T-helper 2 cell treated with Interferon-gamma antibody and Interleukin-4, amounts not matched to agents 5 μg/mL and 100 μg/mL, for 36 hours (primary cell): ENCODE measurements at regions not wholly inside any gene's neighbourhood (a gene's known extent, or its start where the extent isn't known, plus 50 kb on each side); places are given as distances from the start of the nearest gene placed in this dataset.

Experiments
- DNase-seq: peaks from one replicate; pipeline ENCODE4 v3.0.0; 2021; ENCODE audit warnings: low spot score
- H3K27ac Mint-ChIP-seq: one replicate; pipeline ENCODE4 v1.8.0; 2021; ENCODE audit warnings: mild to moderate bottlenecking, mixed read lengths
- H3K27me3 Mint-ChIP-seq: one replicate; pipeline ENCODE4 v1.8.0; 2021; ENCODE audit warnings: low read depth, mixed read lengths
- H3K36me3 Mint-ChIP-seq: one replicate; pipeline ENCODE4 v1.8.0; 2021; ENCODE audit warnings: low read depth, mixed read lengths
- H3K4me1 Mint-ChIP-seq: one replicate; pipeline ENCODE4 v1.8.0; 2021; ENCODE audit warnings: low read depth, mixed read lengths
- H3K4me3 Mint-ChIP-seq: one replicate; pipeline ENCODE4 v1.8.0; 2022; ENCODE audit warnings: mild to moderate bottlenecking, moderate library complexity, mixed read lengths
- H3K9me3 Mint-ChIP-seq: one replicate; pipeline ENCODE4 v1.8.0; 2021; ENCODE audit warnings: mixed read lengths

DNA sequence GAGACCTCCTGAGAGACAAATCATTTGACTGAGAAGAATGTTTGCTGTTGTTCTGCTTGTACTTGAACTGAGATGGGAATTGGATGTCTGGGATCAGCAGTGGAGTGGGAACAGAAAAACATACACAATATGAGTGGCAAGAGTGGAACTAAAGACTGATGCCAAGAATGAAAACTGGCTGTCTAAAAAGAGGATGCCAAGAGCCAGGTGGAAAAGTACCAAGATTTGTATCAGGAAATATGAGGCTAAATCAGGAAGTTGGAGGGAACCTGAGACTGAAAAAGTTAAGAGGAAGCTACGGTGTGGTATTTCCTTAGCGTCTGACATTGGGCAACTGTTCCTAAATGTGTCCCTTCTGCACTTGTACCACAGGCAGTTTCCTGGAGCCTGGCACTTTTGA is 440.9 kb upstream of the CELF4 start:
- no peak overlapping the region for H3K27ac Mint-ChIP-seq
- no peaks in the 10 kb centered on the region for H3K27me3 Mint-ChIP-seq

DNA sequence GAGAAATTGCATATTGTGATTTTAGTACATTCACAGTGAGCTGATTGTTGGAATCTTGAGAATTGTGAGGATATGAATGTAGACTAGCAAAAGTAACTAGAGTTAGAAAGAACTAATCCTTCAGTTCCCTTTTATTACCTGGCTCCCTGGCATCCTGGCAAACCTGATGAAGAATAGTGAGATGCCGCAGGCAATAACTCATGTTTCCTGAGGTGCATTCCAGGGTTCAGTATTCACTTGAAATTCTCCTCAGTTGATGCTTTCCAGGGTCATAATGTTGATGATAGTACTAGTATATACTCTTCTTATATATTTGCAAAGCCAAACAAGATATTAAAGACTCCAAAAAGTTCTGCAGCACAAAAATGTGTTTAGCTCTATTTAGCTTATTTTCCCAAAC is 432.1 kb upstream of the CELF4 start:
- H3K4me1 Mint-ChIP-seq: no peaks in the 10 kb centered on the region
- H3K4me3 Mint-ChIP-seq: no peak overlapping the region
- no peaks in the 10 kb centered on the region for H3K9me3 Mint-ChIP-seq
- no peak for DNase-seq
- H3K36me3 Mint-ChIP-seq: no peaks in the 10 kb centered on the region
- no peaks in the 10 kb centered on the region for H3K27me3 Mint-ChIP-seq
- no peak overlapping the region for H3K27ac Mint-ChIP-seq

More for the DNA sequence above, 440.9 kb upstream of the CELF4 start:
- no peak for DNase-seq
- no peak overlapping the region for H3K4me3 Mint-ChIP-seq
- no peaks in the 10 kb centered on the region for H3K9me3 Mint-ChIP-seq
- H3K4me1 Mint-ChIP-seq: no peaks in the 10 kb centered on the region
- H3K36me3 Mint-ChIP-seq: no peaks in the 10 kb centered on the region

DNA sequence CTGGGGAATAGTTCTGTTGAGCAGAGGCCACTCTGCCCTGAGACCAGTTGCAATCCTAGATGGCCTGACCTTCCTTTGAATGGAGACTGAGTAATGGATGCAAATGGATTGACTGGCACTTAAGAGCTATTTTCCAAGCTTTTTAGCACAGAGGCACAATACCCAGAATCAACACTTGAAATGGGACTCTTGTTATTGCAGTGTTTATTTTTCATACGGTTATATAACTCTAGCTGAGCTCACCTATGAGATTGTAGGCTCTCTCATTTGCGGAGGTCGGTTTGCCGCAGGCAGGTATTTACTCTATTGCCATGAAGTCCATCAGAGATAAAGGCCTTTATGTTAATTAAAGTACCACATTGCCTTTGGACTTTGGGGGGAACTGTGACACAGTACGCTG is 422.3 kb upstream of the CELF4 start:
- H3K36me3 Mint-ChIP-seq: no peaks in the 10 kb centered on the region
- no peaks in the 10 kb centered on the region for H3K27me3 Mint-ChIP-seq
- DNase-seq: no peak
- no peaks in the 10 kb centered on the region for H3K9me3 Mint-ChIP-seq
- no peaks in the 10 kb centered on the region for H3K4me1 Mint-ChIP-seq
- H3K4me3 Mint-ChIP-seq: no peak overlapping the region
- H3K27ac Mint-ChIP-seq: no peak overlapping the region

DNA sequence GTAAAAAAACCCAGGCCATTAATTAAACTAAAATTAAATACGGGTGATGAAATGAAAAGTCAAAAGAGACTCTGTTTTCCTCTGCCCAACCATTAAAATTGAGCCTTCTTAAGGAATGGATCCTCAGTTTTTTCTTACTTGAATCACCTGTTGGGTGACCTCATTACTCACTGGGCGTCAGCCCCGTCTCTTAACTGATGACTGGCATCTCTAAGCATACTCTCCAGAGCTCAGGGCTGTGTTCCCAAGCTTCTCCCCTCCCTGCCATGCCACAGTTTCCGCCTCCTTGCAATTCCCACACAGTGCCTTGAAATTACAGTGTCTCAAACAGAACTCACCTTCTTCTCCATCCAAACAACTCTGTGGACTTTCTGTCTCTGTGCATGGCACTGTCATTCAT is 421.1 kb upstream of the CELF4 start:
- DNase-seq: no peak
- H3K9me3 Mint-ChIP-seq: no peaks in the 10 kb centered on the region
- no peaks in the 10 kb centered on the region for H3K36me3 Mint-ChIP-seq
- no peak overlapping the region for H3K4me3 Mint-ChIP-seq
- no peaks in the 10 kb centered on the region for H3K27me3 Mint-ChIP-seq
- no peaks in the 10 kb centered on the region for H3K4me1 Mint-ChIP-seq
- H3K27ac Mint-ChIP-seq: no peak overlapping the region

DNA sequence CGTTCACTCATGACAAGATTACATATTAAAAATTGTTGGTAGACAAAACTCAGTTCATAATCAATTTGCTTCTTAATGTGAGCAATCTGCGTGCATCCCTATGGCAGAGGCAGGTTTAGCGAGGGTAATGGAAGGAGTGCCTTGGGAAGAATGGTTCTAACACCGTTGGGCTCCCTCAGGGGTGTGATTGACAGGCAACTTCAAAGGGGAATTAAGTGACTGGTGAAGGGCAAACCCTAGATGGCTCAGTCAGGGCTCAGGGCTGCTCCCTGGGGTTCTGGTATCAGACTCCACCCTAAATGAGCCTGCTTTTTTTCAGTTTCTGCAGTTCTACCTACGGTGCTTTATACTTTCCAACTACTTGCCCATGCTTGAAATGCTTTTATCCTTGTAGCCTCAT is 419.5 kb upstream of the CELF4 start:
- DNase-seq: no peak
- H3K36me3 Mint-ChIP-seq: no peaks in the 10 kb centered on the region
- no peaks in the 10 kb centered on the region for H3K27me3 Mint-ChIP-seq
- no peaks in the 10 kb centered on the region for H3K4me1 Mint-ChIP-seq
- no peak overlapping the region for H3K4me3 Mint-ChIP-seq
- H3K9me3 Mint-ChIP-seq: no peaks in the 10 kb centered on the region
- H3K27ac Mint-ChIP-seq: no peak overlapping the region

DNA sequence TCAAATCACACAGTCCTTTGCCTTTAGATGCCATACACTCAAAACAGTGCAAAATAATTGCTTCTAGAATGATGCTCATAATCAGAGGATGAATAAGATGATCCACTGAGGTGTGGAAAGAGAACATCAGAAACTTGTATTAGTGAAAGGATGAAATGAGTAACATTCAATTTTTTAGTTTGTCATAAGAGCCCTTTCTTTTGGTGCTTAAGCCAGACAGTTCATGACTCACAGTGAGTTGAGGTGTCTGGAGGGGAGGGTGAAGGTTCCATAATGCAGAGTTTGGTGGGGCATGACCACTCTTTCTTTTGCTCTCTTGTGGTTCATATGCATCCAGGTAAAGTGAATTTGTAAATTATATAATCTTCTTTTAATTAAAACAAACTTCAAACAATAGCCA is 415.0 kb upstream of the CELF4 start:
- DNase-seq: no peak
- Mint-ChIP-seq H3K4me3 (no peak overlapping the region), H3K27me3 (no peaks in the 10 kb centered on the region), H3K36me3 (no peaks in the 10 kb centered on the region), H3K27ac (no peak overlapping the region), H3K4me1 (no peaks in the 10 kb centered on the region), H3K9me3 (peaks cover 5% of the 10 kb centered on the region)

DNA sequence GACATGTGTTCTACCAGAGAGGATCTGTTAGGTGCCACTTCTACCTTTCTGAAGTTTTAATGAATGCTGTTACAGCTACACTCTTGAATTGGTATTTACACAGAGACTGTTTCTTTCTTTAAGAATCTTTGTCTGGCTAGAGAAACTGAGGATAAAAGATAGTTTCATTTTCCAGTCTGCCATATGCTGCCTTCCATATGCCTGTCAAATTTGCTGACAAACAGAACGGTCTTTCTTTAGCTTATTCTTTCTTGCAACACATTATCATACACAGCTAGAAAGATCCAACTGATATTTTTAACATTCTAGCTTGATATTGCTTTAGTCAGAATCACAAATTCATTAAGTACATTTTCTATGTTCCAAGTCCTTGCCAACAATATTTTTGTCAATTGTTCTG is 409.8 kb upstream of the CELF4 start:
- no peak for DNase-seq
- no peaks in the 10 kb centered on the region for H3K27me3 Mint-ChIP-seq
- no peak overlapping the region for H3K27ac Mint-ChIP-seq
- H3K9me3 Mint-ChIP-seq: peaks cover 8% of the 10 kb centered on the region
- H3K4me3 Mint-ChIP-seq: no peak overlapping the region
- H3K4me1 Mint-ChIP-seq: no peaks in the 10 kb centered on the region
- no peaks in the 10 kb centered on the region for H3K36me3 Mint-ChIP-seq

DNA sequence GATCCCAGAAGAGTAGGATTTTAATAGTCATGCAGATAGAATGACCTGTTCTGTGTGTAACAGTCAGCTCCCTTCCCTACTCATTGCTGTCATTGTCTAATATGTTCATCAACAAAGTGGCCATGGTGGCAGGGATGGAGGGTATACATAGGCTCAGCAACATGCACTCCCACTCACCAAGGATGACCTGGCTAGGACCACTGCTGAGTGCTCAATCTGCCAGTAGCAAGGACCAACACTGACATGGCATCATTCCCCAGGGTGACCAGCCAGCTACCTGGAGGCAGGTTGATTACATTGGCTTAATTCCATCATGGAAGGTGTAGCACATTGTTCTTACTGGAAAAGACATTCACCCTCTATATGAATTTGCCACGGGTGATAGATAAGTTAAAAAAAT is 401.7 kb upstream of the CELF4 start:
- Mint-ChIP-seq H3K4me3 (no peak overlapping the region), H3K4me1 (no peaks in the 10 kb centered on the region), H3K9me3 (peaks cover 3% of the 10 kb centered on the region), H3K27ac (no peak overlapping the region), H3K36me3 (no peaks in the 10 kb centered on the region), H3K27me3 (no peaks in the 10 kb centered on the region)
- no peak for DNase-seq

DNA sequence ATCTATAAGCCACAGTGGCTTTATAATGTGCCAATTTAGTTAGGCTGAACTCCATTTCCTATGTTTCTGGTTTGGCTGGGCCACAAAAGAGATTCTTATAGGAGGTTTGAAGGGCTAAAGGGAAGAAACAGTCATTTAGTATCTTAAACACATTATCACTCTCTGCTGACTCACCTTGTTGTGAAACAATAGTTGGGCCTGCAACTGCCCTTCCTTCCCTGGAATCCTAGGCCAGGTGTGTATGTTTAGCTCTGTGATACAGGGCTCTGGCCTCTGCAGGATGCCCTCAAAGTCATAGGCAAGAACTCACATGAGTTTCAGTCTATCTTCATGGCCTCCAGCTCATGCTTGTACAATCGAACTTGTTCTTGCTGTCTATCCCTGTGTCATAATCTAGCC is 400.0 kb upstream of the CELF4 start:
- H3K27me3 Mint-ChIP-seq: no peaks in the 10 kb centered on the region
- no peak overlapping the region for H3K27ac Mint-ChIP-seq
- no peaks in the 10 kb centered on the region for H3K4me1 Mint-ChIP-seq
- no peak overlapping the region for H3K4me3 Mint-ChIP-seq
- DNase-seq: no peak
- H3K36me3 Mint-ChIP-seq: no peaks in the 10 kb centered on the region
- H3K9me3 Mint-ChIP-seq: peaks cover 3% of the 10 kb centered on the region

DNA sequence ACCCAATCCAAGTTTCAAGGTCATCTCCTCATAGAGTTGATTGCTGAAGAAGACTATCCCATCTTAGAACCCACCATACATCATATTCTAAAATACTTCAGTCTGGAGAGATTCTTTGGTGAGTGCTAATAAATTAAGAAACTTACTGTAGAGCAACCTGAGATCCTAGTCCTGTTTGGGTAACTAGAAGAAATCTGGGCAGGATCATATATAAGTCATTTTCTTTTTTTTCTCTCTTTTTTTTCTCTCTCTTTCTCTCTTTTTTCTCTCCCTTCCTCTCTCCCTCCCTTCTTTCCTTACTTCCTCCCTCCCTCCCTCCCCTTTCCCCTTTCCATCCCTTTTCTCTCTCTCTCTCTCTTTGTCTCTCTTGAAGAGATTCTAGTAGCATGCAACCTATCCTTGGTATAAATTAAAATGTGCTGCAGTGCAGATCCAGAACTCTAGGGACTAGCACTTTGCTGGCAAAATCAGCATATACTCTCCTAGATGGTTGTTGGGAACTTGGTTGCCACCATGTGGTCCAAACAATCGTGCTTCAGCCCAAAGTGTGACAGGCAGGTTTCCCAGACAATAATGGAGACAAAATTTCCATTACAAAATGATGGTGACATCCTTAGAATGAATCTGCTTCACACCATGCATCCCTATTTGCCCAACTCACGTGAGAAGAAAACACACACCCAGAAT is 399.4 kb upstream of the CELF4 start:
- H3K27ac Mint-ChIP-seq: no peak overlapping the region
- H3K27me3 Mint-ChIP-seq: no peaks in the 10 kb centered on the region
- H3K4me3 Mint-ChIP-seq: no peak overlapping the region
- DNase-seq: no peak
- H3K36me3 Mint-ChIP-seq: no peaks in the 10 kb centered on the region
- H3K9me3 Mint-ChIP-seq: peaks cover 3% of the 10 kb centered on the region
- H3K4me1 Mint-ChIP-seq: no peaks in the 10 kb centered on the region

DNA sequence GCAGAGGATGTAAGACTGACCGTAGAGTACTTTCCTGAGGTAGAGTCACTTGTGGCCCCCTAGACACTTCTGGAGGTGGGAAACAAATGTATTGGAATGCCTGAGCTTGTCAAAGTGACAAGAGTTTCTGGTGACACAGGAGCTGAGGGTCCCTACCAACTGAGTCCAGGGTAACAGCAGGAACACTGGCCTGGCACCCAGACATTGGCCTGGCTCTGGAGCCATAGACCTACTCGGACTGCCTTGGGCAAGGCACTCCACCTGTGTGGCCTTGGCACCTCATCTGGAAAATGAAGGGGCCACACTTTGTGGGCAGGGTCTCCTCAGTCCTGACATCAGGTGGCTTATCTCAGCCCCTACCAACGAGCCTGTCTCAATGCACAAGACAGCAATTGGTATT is 398.2 kb upstream of the CELF4 start:
- DNase-seq: no peak
- H3K27ac Mint-ChIP-seq: no peak overlapping the region
- no peaks in the 10 kb centered on the region for H3K27me3 Mint-ChIP-seq
- H3K9me3 Mint-ChIP-seq: peaks cover 3% of the 10 kb centered on the region
- H3K4me1 Mint-ChIP-seq: no peaks in the 10 kb centered on the region
- no peaks in the 10 kb centered on the region for H3K36me3 Mint-ChIP-seq
- H3K4me3 Mint-ChIP-seq: no peak overlapping the region

DNA sequence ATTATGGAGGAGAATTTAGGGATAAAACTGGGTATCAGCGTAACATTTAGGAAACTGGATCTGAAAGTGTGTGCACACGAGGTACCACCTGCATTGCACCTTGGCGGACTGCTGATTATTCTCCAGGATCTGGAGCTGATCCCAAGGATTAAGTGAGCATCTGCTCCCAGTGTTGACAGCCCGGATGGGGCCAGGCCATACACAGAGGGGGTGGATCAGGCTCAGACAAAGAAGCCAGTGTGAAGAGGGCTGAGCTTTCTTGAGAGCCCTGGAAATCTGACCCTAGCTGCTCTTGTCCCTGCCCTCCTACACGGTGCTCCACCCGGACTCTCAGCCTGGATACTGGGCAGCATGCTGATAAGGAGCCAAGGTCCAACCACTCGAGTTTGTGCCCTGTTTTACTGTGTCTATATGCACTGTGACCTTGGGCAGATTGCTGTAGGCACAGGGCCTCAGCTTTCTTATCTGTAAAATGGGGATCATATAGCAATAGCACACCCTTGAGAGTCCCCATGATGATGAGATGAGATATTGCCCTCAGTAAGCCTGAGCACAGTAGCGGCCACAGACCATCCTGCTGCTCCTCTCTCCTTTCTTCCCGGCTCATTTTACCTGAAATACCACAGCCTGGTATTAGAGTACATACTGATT is 396.8 kb upstream of the CELF4 start:
- no peak overlapping the region for H3K4me3 Mint-ChIP-seq
- H3K27ac Mint-ChIP-seq: no peak overlapping the region
- H3K36me3 Mint-ChIP-seq: no peaks in the 10 kb centered on the region
- peaks cover 6% of the 10 kb centered on the region for H3K9me3 Mint-ChIP-seq
- H3K4me1 Mint-ChIP-seq: no peaks in the 10 kb centered on the region
- no peaks in the 10 kb centered on the region for H3K27me3 Mint-ChIP-seq
- DNase-seq: no peak

DNA sequence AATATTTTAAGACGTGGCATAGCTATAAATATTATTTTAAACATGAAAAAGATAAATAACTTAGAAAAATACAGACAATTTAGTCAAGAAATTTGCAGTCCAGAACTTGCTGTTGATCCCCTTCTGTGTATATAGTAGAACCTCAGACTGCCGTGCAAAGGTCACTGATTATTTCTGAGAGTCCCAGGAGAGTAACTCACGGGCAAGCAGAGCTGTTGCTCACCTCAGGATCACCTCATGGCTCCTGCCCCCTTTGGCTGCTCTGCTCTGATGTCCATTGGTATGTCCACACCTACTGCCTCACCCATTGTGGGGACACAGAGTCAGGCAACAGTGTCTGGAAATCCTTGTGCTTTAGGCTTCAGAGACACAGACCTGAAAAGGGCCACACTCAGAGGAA is 392.9 kb upstream of the CELF4 start:
- H3K36me3 Mint-ChIP-seq: no peaks in the 10 kb centered on the region
- no peaks in the 10 kb centered on the region for H3K27me3 Mint-ChIP-seq
- H3K4me3 Mint-ChIP-seq: no peak overlapping the region
- DNase-seq: no peak
- no peaks in the 10 kb centered on the region for H3K4me1 Mint-ChIP-seq
- H3K9me3 Mint-ChIP-seq: peaks cover 6% of the 10 kb centered on the region
- H3K27ac Mint-ChIP-seq: no peak overlapping the region

DNA sequence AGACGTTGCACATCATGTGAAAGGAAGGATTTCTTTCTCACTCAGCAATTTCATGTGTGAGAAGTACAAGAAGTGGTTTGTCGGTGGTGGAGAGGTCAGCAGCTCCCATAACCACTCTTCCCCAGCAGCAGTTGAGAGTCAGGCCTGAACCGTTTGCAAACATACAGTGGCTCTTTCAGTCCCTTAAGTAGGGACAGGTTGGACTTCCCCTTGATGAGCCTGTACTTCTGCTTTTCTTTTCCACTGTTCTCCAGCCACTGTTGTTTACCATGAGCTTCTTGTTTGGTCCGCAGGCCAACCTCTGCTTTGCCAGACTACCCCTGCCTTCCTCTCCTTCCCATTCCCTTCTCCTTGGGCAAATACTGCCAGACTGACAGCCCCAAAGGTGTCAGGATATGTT is 391.3 kb upstream of the CELF4 start:
- no peaks in the 10 kb centered on the region for H3K36me3 Mint-ChIP-seq
- H3K27me3 Mint-ChIP-seq: no peaks in the 10 kb centered on the region

DNA sequence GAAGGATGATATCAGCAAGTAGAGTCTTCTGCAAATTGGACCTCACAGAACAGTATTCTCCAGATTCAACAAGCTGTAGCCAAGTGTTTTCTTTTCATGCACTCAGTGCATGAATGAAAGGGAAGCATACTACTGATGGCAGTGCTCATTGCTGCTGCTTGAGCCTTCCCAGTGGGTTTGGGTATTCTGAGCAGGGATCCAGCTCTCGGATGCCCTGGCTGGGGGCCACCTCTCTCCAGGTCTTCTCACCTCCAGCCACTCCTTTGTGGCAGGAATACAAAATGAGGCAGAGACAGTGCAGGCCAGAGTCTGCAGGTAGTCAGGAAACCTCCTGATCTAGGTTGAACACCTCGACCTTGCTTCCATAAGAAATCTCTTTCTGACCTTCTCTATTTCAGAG is 390.4 kb upstream of the CELF4 start:
- no peak overlapping the region for H3K27ac Mint-ChIP-seq
- H3K36me3 Mint-ChIP-seq: no peaks in the 10 kb centered on the region
- no peaks in the 10 kb centered on the region for H3K4me1 Mint-ChIP-seq
- H3K9me3 Mint-ChIP-seq: peaks cover 3% of the 10 kb centered on the region
- no peak for DNase-seq
- no peaks in the 10 kb centered on the region for H3K27me3 Mint-ChIP-seq
- H3K4me3 Mint-ChIP-seq: no peak overlapping the region

More for the DNA sequence above, 391.3 kb upstream of the CELF4 start:
- no peak for DNase-seq
- peaks cover 3% of the 10 kb centered on the region for H3K9me3 Mint-ChIP-seq
- no peak overlapping the region for H3K4me3 Mint-ChIP-seq
- H3K27ac Mint-ChIP-seq: no peak overlapping the region
- H3K4me1 Mint-ChIP-seq: no peaks in the 10 kb centered on the region
